NCI-H146 treated with DMSO at 0.1 percent for 48 hours (cell line): ENCODE measurements at regions not wholly inside any gene's neighbourhood (a gene's known extent, or its start where the extent isn't known, plus 50 kb on each side); places are given as distances from the start of the nearest gene placed in this dataset.
"Not testable (repeated sequence)": the region's sequence is repeated elsewhere in the genome, so short reads cannot be mapped to it uniquely, and the experiment has no call there.

ENCODE experiments used
- DNase-seq: peaks from one replicate; lab custom pipeline; 2025; ENCODE audit not compliant: unreplicated experiment; lab: John Stamatoyannopoulos, UW

- DNase-seq = peak; percentile 50
Observed at GRCh38 chr3:159260049-159260662, 458.3 kb downstream of the MFSD1 start.

GRCh38 chr3:159261333-159261732 is 459.5 kb downstream of the MFSD1 start:
- DNase-seq = not testable (repeated sequence)

- no peak for DNase-seq
Observed at GRCh38 chr3:159263750-159264553, 462.1 kb downstream of the MFSD1 start.

GRCh38 chr3:159265705-159266104 is 463.9 kb downstream of the MFSD1 start:
- no peak for DNase-seq

GRCh38 chr3:159266779-159267178 is 464.9 kb downstream of the MFSD1 start:
- peak; percentile 26 for DNase-seq

GRCh38 chr3:159271799-159272512 is 470.1 kb downstream of the MFSD1 start:
- no peak for DNase-seq

GRCh38 chr3:159273070-159273469 is 471.2 kb downstream of the MFSD1 start:
- DNase-seq = no peak

GRCh38 chr3:159273608-159274007 is 471.8 kb downstream of the MFSD1 start:
- no peak for DNase-seq

GRCh38 chr3:159275741-159276140 is 473.9 kb downstream of the MFSD1 start:
- no peak for DNase-seq

- no peak for DNase-seq
Observed at GRCh38 chr3:159277814-159278213, 476.0 kb downstream of the MFSD1 start.

GRCh38 chr3:159280386-159281191 is 478.7 kb downstream of the MFSD1 start:
- no peak for DNase-seq

GRCh38 chr3:159293493-159293892 is 491.6 kb downstream of the MFSD1 start:
- no peak for DNase-seq

- no peak for DNase-seq
Observed at GRCh38 chr3:159301961-159302360, 500.1 kb downstream of the MFSD1 start.

GRCh38 chr3:159305017-159305416 is 503.2 kb downstream of the MFSD1 start:
- no peak for DNase-seq

- not testable (repeated sequence) for DNase-seq
Observed at GRCh38 chr3:159316706-159317105, 514.9 kb downstream of the MFSD1 start.

- no peak for DNase-seq
Observed at GRCh38 chr3:159319156-159319555, 517.3 kb downstream of the MFSD1 start.

GRCh38 chr3:159322322-159322939 is 520.6 kb downstream of the MFSD1 start:
- DNase-seq = no peak

- DNase-seq = no peak
Observed at GRCh38 chr3:159323848-159324247, 522.0 kb downstream of the MFSD1 start.

- no peak for DNase-seq
Observed at GRCh38 chr3:159326998-159327397, 525.1 kb downstream of the MFSD1 start.

GRCh38 chr3:159332535-159333099 is 530.8 kb downstream of the MFSD1 start:
- no peak for DNase-seq
